ENCODE measurements at regions not wholly inside any gene's neighbourhood (a gene's known extent, or its start where the extent isn't known, plus 50 kb on each side); places are given as distances from the start of the nearest gene placed in this dataset.

DNA sequence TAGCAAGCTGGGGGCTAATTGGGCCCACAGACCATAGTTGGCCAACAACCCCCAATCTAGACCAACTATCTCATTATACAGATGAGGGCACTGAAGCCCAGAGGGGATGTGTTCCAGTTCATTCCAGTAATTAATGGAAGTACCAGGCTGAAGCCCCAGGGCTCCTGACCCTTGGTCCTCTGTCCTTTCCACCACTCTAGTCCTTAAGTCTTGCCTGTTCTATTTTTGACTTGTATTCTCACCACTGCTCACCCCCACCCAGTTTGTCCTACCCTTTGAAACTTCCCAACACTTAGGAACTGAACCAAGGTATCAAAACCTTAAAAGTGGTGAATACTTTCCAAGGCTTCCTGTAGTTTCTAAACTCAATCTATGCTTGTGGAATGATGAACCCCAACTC is 407.4 kb downstream of the ENC1 start:
- ChIA-PET POLR2A (no interaction called here), CTCF (no interaction called here)
- TF ChIP-seq, protein P1, sequence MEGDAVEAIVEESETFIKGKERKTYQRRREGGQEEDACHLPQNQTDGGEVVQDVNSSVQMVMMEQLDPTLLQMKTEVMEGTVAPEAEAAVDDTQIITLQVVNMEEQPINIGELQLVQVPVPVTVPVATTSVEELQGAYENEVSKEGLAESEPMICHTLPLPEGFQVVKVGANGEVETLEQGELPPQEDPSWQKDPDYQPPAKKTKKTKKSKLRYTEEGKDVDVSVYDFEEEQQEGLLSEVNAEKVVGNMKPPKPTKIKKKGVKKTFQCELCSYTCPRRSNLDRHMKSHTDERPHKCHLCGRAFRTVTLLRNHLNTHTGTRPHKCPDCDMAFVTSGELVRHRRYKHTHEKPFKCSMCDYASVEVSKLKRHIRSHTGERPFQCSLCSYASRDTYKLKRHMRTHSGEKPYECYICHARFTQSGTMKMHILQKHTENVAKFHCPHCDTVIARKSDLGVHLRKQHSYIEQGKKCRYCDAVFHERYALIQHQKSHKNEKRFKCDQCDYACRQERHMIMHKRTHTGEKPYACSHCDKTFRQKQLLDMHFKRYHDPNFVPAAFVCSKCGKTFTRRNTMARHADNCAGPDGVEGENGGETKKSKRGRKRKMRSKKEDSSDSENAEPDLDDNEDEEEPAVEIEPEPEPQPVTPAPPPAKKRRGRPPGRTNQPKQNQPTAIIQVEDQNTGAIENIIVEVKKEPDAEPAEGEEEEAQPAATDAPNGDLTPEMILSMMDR (IDR thresholded peaks at IDR 0.05; ENCODE audit: control extremely low read depth, extremely low read depth, low read depth, missing control alignments): no peak
- DNase-seq (ENCODE audit: extremely low spot score): no peak

DNA sequence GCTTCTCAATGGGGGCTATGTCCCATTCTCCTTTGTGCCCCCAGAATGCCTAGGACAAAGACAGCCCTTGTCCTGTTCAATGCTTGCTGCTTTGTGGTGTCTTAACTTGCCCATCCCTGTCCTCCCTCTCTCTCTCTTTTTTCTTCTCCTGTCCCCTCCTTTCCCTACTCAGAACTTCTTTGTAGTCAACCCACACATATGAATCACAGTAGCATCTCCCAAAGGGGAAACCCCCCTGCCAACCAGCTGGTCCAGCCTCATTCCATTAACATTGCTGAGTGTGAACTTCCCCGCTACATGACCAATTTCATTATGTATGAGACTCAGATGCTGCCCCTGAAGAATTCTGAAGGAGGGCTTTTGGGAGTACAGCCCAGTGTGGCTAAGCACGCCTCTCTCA is 408.3 kb downstream of the ENC1 start:
- ChIA-PET POLR2A (no interaction called here), CTCF (no interaction called here)
- DNase-seq (ENCODE audit: extremely low spot score): no peak
- TF ChIP-seq, protein P1 (IDR thresholded peaks at IDR 0.05; ENCODE audit: control extremely low read depth, extremely low read depth, low read depth, missing control alignments): no peak

DNA sequence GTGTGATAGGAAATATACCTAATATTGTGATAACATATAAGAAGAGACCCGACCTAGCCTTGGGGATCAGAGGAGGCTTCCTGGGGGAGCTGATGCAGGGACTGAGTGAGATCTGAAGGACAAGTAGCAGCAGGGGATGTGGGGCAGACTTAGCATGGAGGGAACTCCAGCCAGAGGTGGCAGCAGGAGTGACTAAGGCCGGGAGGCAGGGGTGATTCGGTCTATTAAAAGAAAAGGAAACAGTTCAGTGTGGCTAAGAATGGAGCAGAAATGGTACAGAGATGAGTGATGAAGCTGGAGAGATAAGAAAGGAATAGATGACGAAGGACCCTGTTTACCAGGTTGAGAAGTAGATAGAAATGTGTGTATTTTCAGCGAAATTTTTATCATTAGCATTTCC is 408.8 kb downstream of the ENC1 start:
- TF ChIP-seq, protein P1 (IDR thresholded peaks at IDR 0.05; ENCODE audit: control extremely low read depth, extremely low read depth, low read depth, missing control alignments): no peak
- no peak for DNase-seq (ENCODE audit: extremely low spot score)
- CTCF ChIA-PET: no interaction called here
- POLR2A ChIA-PET: no interaction called here

DNA sequence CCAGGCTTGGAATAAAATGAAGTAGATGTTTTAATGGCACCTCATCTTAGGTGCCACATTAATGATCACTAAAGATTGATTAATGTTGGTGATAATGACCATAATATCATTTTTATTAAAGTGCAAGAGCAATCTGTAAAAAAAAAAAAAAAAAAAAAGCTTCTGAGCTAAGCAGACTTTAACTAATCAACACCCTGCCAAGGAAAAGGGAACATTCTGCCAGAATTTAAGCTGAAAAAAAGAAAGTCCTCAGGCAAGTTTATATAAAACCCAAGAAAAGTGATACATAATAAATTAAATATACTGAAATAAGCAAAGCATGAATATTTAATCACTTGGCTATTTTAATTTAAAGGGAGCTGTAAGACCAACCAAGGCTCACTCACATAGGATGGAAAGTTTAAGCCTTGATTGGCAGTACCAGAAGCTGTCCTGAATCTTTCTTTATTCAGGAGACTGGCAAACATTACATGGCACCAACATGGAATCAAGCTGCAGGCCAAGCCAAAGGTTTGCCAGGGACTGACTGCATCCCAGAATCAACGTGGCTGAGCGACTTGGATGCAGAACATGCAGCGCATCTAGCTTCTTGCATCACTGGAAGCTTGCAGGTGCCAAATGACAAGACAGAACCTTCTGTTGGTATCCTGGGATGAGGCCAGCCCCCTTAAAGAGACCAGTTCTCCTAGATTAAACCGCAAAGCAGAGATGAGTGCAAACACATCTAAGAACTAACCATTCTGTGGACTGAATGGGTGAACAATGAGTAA is 413.6 kb downstream of the ENC1 start:
- DNase-seq (ENCODE audit: extremely low spot score): no peak
- ChIA-PET POLR2A (no interaction called here), CTCF (interaction anchor here (1.4 to 2.4 kb wide), 2 partner anchors 15 to 23 kb away, joined by 4 to 5 read pairs; no protein-coding TSS in a partner anchor)
- TF ChIP-seq, protein P1 (IDR thresholded peaks at IDR 0.05; ENCODE audit: control extremely low read depth, extremely low read depth, low read depth, missing control alignments): no peak

DNA sequence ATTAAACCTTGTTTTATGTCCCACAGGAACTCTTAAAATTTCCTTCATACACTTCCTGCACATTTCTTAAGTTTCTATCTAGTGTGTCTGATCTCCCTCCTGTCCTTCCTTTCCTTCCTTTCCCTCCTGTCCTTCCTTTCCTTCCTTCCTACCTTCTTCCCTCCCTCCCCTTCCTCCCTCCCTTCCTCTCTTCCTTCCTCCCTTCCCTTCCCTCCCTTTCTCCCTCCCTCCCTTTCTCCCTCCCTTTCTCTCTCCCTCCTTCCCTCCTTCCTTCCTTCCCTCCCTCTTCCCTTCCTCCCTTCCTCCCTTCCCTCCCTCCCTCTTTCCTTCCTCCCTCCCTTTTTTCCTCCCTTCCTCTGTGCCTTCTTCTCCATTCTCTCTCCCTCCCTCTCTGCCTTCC is 414.9 kb downstream of the ENC1 start:
- CTCF ChIA-PET: interaction anchor here (1.4 kb wide), 1 partner anchor 14 kb away, joined by 4 read pairs; no protein-coding TSS in a partner anchor
- TF ChIP-seq, protein P1 (IDR thresholded peaks at IDR 0.05; ENCODE audit: control extremely low read depth, extremely low read depth, low read depth, missing control alignments): no peak
- POLR2A ChIA-PET: no interaction called here
- no peak for DNase-seq (ENCODE audit: extremely low spot score)

DNA sequence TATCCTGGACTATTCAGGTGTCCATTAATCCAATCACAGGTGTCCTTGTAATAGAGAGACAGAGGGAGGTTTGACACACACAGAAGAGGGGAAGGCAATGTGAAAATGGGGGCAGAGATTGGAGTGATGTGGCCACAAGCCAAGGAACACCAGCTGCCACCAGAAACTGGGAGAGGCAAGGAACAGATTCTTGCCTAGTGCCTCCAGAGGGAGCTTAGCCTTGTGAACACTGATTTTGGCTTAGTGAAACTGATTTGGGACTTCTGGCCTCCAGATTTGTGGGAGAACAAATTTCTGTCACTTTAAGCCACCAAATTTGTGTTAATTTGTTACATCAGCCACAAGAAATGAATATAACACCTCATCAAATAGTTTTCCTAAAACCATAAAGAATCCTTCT is 416.2 kb downstream of the ENC1 start:
- ChIA-PET POLR2A (no interaction called here), CTCF (interaction anchor here (1.4 kb wide), 1 partner anchor 31 kb away, joined by 3 read pairs; no protein-coding TSS in a partner anchor)
- no peak for DNase-seq (ENCODE audit: extremely low spot score)
- TF ChIP-seq, protein P1 (IDR thresholded peaks at IDR 0.05; ENCODE audit: control extremely low read depth, extremely low read depth, low read depth, missing control alignments): no peak

Measured in GM10248 (cell line).